ENCODE measurements at regions not wholly inside any gene's neighbourhood (a gene's known extent, or its start where the extent isn't known, plus 50 kb on each side); places are given as distances from the start of the nearest gene placed in this dataset.

DNA sequence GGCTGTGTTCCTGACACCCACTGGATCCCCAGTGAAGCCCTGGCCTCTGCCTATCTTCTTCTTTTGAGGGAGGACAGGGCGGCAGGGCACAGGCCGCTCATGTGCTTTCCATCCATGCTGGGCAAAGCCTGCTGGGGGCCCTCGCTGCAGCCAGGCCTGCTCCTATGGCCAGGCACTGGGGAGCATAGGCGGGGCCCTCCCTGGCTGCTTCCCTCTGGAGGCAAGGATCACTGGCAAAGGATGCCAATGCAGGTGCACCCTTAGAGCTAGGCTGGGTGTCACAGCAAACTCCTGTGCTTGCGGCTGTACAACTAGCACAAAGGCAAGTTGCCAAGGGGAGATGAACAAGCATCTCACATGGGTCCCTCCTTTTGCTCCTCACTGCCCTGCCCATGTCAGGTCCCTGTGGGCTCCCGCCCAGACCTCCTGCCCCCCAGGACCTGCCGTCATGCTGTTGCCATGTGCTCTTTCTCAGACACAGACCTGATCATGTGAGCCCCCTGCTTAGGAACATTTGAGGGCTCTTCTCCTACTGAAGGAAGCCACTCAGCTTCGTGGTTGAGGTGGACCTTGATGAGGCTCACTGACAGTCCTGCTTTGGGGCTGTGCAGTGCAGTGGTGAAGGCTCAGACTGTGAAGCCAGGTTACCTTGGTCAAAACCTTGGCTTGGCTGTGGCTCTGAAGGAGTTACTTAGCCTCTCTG lies 393.6 kb downstream of the PTPRU start:
- TF ChIP-seq, protein P1, sequence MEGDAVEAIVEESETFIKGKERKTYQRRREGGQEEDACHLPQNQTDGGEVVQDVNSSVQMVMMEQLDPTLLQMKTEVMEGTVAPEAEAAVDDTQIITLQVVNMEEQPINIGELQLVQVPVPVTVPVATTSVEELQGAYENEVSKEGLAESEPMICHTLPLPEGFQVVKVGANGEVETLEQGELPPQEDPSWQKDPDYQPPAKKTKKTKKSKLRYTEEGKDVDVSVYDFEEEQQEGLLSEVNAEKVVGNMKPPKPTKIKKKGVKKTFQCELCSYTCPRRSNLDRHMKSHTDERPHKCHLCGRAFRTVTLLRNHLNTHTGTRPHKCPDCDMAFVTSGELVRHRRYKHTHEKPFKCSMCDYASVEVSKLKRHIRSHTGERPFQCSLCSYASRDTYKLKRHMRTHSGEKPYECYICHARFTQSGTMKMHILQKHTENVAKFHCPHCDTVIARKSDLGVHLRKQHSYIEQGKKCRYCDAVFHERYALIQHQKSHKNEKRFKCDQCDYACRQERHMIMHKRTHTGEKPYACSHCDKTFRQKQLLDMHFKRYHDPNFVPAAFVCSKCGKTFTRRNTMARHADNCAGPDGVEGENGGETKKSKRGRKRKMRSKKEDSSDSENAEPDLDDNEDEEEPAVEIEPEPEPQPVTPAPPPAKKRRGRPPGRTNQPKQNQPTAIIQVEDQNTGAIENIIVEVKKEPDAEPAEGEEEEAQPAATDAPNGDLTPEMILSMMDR (IDR thresholded peaks at IDR 0.05) = no peak
- TF ChIP-seq POLR2A (IDR thresholded peaks at IDR 0.05) = no peak
